ENCODE measurements at regions not wholly inside any gene's neighbourhood (a gene's known extent, or its start where the extent isn't known, plus 50 kb on each side); places are given as distances from the start of the nearest gene placed in this dataset.

GRCh38 chr7:128152721-128153120 is 88.4 kb upstream of the LEP start:
- TF ChIP-seq EZH2 (IDR thresholded peaks at IDR 0.05) (no peak), POLR2AphosphoS5 (IDR thresholded peaks at IDR 0.05; ENCODE audit: borderline replicate concordance, low read depth, low read length) (no peak), FOXP2 (optimal IDR thresholded peaks at IDR 0.05; ENCODE audit: control extremely low read depth, extremely low read length, insufficient read depth) (no peak)
